WTC11 (cell line): ENCODE measurements at regions not wholly inside any gene's neighbourhood (a gene's known extent, or its start where the extent isn't known, plus 50 kb on each side); places are given as distances from the start of the nearest gene placed in this dataset.

Experiments
- ATAC-seq: fragments of 200-7000 bp; cut with Tn5 transposase; 2 replicates; pipeline ENCODE4 v1.10.0; 2021; ENCODE audit warnings: mild to moderate bottlenecking, moderate library complexity
- CTCF ChIA-PET: fragments of 300-600 bp; sonication (Branson Sonifier 250); formaldehyde crosslinking; loops from one replicate; lab custom pipeline; 2021; ENCODE audit warnings: antibody characterized with exemption; lab: Charles Lee
- POLR2A ChIA-PET: fragments of 350-600 bp; sonication (Branson Sonifier 250); formaldehyde crosslinking; loops from one replicate; lab custom pipeline; 2021; ENCODE audit warnings: antibody characterized with exemption; lab: Charles Lee
- DNase-seq: peaks from one replicate; pipeline ENCODE4 v3.0.0; 2021; ENCODE audit warnings: low spot score
- H3K27ac Mint-ChIP-seq: 2 replicates; pipeline ENCODE4 v1.8.0; 2021; ENCODE audit warnings: mixed read lengths
- H3K27me3 Mint-ChIP-seq: 2 replicates; pipeline ENCODE4 v1.8.0; 2021; ENCODE audit warnings: low read depth, mild to moderate bottlenecking, moderate library complexity, mixed read lengths
- H3K36me3 Mint-ChIP-seq: 2 replicates; pipeline ENCODE4 v1.8.0; 2021; ENCODE audit warnings: mixed read lengths
- H3K4me1 Mint-ChIP-seq: 2 replicates; pipeline ENCODE4 v1.8.0; 2022; ENCODE audit warnings: mixed read lengths
- H3K4me3 Mint-ChIP-seq: 2 replicates; pipeline ENCODE4 v1.8.0; 2021; ENCODE audit warnings: mild to moderate bottlenecking, moderate library complexity, mixed read lengths
- H3K9me3 Mint-ChIP-seq: 2 replicates; pipeline ENCODE4 v1.8.0; 2021; ENCODE audit warnings: mixed read lengths
- ARID4B ChIP-seq: sonication (generic); formaldehyde crosslinking; IDR thresholded peaks from 2 replicates; pipeline ENCODE4 v1.8.0; 2023; ENCODE audit warnings: missing genetic modification reagents, mild to moderate bottlenecking, borderline replicate concordance
- CTCF ChIP-seq: fragments of 200-600 bp; IDR thresholded peaks from 2 replicates; pipeline ENCODE4 v1.8.0; 2022; ENCODE audit warnings: antibody characterized with exemption
- ELF4 ChIP-seq: sonication (generic); formaldehyde crosslinking; IDR thresholded peaks from 2 replicates; pipeline ENCODE4 v1.8.1; 2022; ENCODE audit warnings: low read depth, mild to moderate bottlenecking, moderate library complexity, missing genetic modification reagents
- ETV6 ChIP-seq: sonication (generic); formaldehyde crosslinking; IDR thresholded peaks from 2 replicates; pipeline ENCODE4 v1.8.1; 2022; ENCODE audit warnings: mild to moderate bottlenecking, missing genetic modification reagents
- GTF2I ChIP-seq: fragments of 250-450 bp; sonication (Bioruptor Pico); conservative IDR thresholded peaks from 2 replicates; pipeline ENCODE4 v1.4.0; 2021; ENCODE audit warnings: mild to moderate bottlenecking
- NFATC4 ChIP-seq: fragments of 250-450 bp; sonication (Bioruptor Pico); IDR thresholded peaks from 2 replicates; pipeline ENCODE4 v1.9.0; 2021; ENCODE audit warnings: mild to moderate bottlenecking
- NR2C2 ChIP-seq: sonication (generic); formaldehyde crosslinking; IDR thresholded peaks from 2 replicates; pipeline ENCODE4 v1.8.0; 2022; ENCODE audit warnings: mild to moderate bottlenecking, missing genetic modification reagents
- RELA ChIP-seq: sonication (generic); formaldehyde crosslinking; IDR thresholded peaks from 2 replicates; pipeline ENCODE4 v1.8.1; 2022; ENCODE audit warnings: missing genetic modification reagents, mild to moderate bottlenecking, borderline replicate concordance
- TEAD4 ChIP-seq: sonication (generic); formaldehyde crosslinking; IDR thresholded peaks from 2 replicates; pipeline ENCODE4 v1.8.0; 2022; ENCODE audit warnings: mild to moderate bottlenecking, missing genetic modification reagents
- ZBTB21 ChIP-seq: sonication (generic); formaldehyde crosslinking; IDR thresholded peaks from 2 replicates; pipeline ENCODE4 v1.8.1; 2023; ENCODE audit warnings: mild to moderate bottlenecking, missing genetic modification reagents, borderline replicate concordance
- ZMAT4 ChIP-seq: fragments of 250-450 bp; sonication (Bioruptor Pico); IDR thresholded peaks from 2 replicates; pipeline ENCODE4 v1.9.0; 2021; ENCODE audit warnings: mild to moderate bottlenecking
- ZNF232 ChIP-seq: sonication (generic); formaldehyde crosslinking; IDR thresholded peaks from 2 replicates; pipeline ENCODE4 v1.8.0; 2022; ENCODE audit warnings: mild to moderate bottlenecking, missing genetic modification reagents
- ZNF263 ChIP-seq: sonication (generic); formaldehyde crosslinking; IDR thresholded peaks from 2 replicates; pipeline ENCODE4 v1.8.1; 2022; ENCODE audit warnings: low read depth, mild to moderate bottlenecking, moderate library complexity, missing genetic modification reagents
- ZNF317 ChIP-seq: sonication (generic); formaldehyde crosslinking; IDR thresholded peaks from 2 replicates; pipeline ENCODE4 v1.8.1; 2023; ENCODE audit warnings: low read depth, mild to moderate bottlenecking, moderate library complexity, missing genetic modification reagents, borderline replicate concordance
- ZNF423 ChIP-seq: fragments of 250-450 bp; sonication (Bioruptor Pico); IDR thresholded peaks from 2 replicates; pipeline ENCODE4 v2.1.2; 2022; ENCODE audit warnings: mild to moderate bottlenecking, moderate library complexity
- TF ChIP-seq, protein P1 (sequence below): fragments of 250-450 bp; sonication (Bioruptor Pico); IDR thresholded peaks from 2 replicates; pipeline ENCODE4 v1.9.0; 2021; ENCODE audit warnings: moderate library complexity, mild to moderate bottlenecking, inconsistent platforms, borderline replicate concordance
- TF ChIP-seq, protein P2 (sequence below): sonication (generic); formaldehyde crosslinking; IDR thresholded peaks from 2 replicates; pipeline ENCODE4 v1.8.0; 2022; ENCODE audit warnings: mild to moderate bottlenecking, missing genetic modification reagents
- TF ChIP-seq, protein P3 (sequence below): sonication (generic); formaldehyde crosslinking; IDR thresholded peaks from 2 replicates; pipeline ENCODE4 v1.8.1; 2022; ENCODE audit warnings: low read depth, missing genetic modification reagents, borderline replicate concordance
- TF ChIP-seq, protein P4 (sequence below): sonication (generic); formaldehyde crosslinking; IDR thresholded peaks from 2 replicates; pipeline ENCODE4 v1.8.1; 2023; ENCODE audit warnings: mild to moderate bottlenecking, moderate library complexity, missing genetic modification reagents
- TF ChIP-seq, protein P5 (sequence below): sonication (generic); formaldehyde crosslinking; IDR thresholded peaks from 2 replicates; pipeline ENCODE4 v1.8.1; 2022; ENCODE audit warnings: missing genetic modification reagents, borderline replicate concordance

- TF ChIP-seq CTCF, result no peak
- TF ChIP-seq, protein P1, sequence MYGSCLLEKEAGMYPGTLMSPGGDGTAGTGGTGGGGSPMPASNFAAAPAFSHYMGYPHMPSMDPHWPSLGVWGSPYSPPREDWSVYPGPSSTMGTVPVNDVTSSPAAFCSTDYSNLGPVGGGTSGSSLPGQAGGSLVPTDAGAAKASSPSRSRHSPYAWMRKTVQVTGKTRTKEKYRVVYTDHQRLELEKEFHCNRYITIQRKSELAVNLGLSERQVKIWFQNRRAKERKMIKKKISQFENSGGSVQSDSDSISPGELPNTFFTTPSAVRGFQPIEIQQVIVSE (CRISPR knock-in tag), result no peak
- TF ChIP-seq ELF4 (CRISPR knock-in tag), result no peak
- no peak for TF ChIP-seq NR2C2
- POLR2A ChIA-PET, result interaction anchor here (0.6 kb wide), 1 partner anchor 291 kb away, joined by 3 read pairs; no protein-coding TSS in a partner anchor
- no peak overlapping the region for H3K4me3 Mint-ChIP-seq
- DNase-seq (no peak), ATAC-seq (no peak)
- H3K9me3 Mint-ChIP-seq, result no peaks in the 10 kb centered on the region
- CTCF ChIA-PET, result no interaction called here
- no peaks in the 10 kb centered on the region for H3K36me3 Mint-ChIP-seq
- no peaks in the 10 kb centered on the region for H3K27me3 Mint-ChIP-seq
- no peaks in the 10 kb centered on the region for H3K4me1 Mint-ChIP-seq
- H3K27ac Mint-ChIP-seq, result no peak overlapping the region
These were observed 444.0 kb downstream of the PTPRC start for GRCh38 chr1:199082778-199083389.

DNA sequence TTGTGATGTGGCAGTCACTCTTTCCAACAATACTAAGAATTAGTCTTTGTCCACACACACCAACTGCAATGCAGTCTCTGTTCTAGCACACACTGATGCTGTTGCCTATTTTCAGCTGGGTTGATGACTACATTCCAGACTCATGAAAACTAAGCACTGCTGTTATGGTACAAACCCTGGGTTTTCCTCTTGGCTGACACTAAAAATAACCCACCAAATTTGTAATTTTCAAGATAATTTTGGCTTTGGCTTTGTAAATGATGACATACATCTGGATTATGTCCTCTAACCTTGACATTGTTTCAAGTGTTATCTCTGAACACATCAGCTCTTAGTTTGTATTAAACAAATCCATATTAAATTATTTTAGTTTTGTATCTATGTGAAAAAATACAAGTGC is 444.8 kb downstream of the PTPRC start:
- DNase-seq (no peak), ATAC-seq (no peak)
- H3K4me3 Mint-ChIP-seq, result no peak overlapping the region
- ChIA-PET POLR2A (no interaction called here), CTCF (no interaction called here)
- no peaks in the 10 kb centered on the region for H3K27me3 Mint-ChIP-seq
- H3K9me3 Mint-ChIP-seq, result no peaks in the 10 kb centered on the region
- H3K4me1 Mint-ChIP-seq, result no peaks in the 10 kb centered on the region
- no peak overlapping the region for H3K27ac Mint-ChIP-seq
- no peaks in the 10 kb centered on the region for H3K36me3 Mint-ChIP-seq
- TF ChIP-seq ZMAT4 (CRISPR knock-in tag) (no peak), RELA (CRISPR knock-in tag) (no peak), ETV6 (CRISPR knock-in tag) (no peak), ZNF263 (no peak), TEAD4 (CRISPR knock-in tag) (no peak), ZNF317 (CRISPR knock-in tag) (no peak), NR2C2 (no peak), ZBTB21 (CRISPR knock-in tag) (no peak), NFATC4 (CRISPR knock-in tag) (no peak), ZNF423 (CRISPR knock-in tag) (no peak), GTF2I (CRISPR knock-in tag) (no peak), ARID4B (CRISPR knock-in tag) (no peak), ZNF232 (CRISPR knock-in tag) (no peak)
- TF ChIP-seq, protein P2, sequence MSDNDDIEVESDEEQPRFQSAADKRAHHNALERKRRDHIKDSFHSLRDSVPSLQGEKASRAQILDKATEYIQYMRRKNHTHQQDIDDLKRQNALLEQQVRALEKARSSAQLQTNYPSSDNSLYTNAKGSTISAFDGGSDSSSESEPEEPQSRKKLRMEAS, result no peak
- TF ChIP-seq, protein P3, sequence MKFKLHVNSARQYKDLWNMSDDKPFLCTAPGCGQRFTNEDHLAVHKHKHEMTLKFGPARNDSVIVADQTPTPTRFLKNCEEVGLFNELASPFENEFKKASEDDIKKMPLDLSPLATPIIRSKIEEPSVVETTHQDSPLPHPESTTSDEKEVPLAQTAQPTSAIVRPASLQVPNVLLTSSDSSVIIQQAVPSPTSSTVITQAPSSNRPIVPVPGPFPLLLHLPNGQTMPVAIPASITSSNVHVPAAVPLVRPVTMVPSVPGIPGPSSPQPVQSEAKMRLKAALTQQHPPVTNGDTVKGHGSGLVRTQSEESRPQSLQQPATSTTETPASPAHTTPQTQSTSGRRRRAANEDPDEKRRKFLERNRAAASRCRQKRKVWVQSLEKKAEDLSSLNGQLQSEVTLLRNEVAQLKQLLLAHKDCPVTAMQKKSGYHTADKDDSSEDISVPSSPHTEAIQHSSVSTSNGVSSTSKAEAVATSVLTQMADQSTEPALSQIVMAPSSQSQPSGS (CRISPR knock-in tag), result no peak
- TF ChIP-seq, protein P1 (CRISPR knock-in tag), result no peak
- TF ChIP-seq, protein P4, sequence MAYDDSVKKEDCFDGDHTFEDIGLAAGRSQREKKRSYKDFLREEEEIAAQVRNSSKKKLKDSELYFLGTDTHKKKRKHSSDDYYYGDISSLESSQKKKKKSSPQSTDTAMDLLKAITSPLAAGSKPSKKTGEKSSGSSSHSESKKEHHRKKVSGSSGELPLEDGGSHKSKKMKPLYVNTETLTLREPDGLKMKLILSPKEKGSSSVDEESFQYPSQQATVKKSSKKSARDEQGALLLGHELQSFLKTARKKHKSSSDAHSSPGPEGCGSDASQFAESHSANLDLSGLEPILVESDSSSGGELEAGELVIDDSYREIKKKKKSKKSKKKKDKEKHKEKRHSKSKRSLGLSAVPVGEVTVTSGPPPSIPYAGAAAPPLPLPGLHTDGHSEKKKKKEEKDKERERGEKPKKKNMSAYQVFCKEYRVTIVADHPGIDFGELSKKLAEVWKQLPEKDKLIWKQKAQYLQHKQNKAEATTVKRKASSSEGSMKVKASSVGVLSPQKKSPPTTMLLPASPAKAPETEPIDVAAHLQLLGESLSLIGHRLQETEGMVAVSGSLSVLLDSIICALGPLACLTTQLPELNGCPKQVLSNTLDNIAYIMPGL (CRISPR knock-in tag), result no peak
- TF ChIP-seq, protein P5, sequence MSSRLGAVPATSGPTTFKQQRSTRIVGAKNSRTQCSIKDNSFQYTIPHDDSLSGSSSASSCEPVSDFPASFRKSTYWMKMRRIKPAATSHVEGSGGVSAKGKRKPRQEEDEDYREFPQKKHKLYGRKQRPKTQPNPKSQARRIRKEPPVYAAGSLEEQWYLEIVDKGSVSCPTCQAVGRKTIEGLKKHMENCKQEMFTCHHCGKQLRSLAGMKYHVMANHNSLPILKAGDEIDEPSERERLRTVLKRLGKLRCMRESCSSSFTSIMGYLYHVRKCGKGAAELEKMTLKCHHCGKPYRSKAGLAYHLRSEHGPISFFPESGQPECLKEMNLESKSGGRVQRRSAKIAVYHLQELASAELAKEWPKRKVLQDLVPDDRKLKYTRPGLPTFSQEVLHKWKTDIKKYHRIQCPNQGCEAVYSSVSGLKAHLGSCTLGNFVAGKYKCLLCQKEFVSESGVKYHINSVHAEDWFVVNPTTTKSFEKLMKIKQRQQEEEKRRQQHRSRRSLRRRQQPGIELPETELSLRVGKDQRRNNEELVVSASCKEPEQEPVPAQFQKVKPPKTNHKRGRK (CRISPR knock-in tag), result no peak
